Tibial nerve (tissue), 4 donors: ENCODE measurements at regions not wholly inside any gene's neighbourhood (a gene's known extent, or its start where the extent isn't known, plus 50 kb on each side); places are given as distances from the start of the nearest gene placed in this dataset.

Source experiments
- EP300 ChIP-seq, 2 donors: sonication (generic); formaldehyde crosslinking; IDR thresholded peaks; one replicate each; pipeline ENCODE4 v1.6.1; 2017; ENCODE audit warnings: antibody characterized with exemption in 2 of 2, mild to moderate bottlenecking in 1 of 2
- TF ChIP-seq, protein P1 (sequence below), 5 experiments: fragments of 200-600 bp in 3 of 5; fragments of 450-650 bp in 2 of 5; sonication (generic) in 3 of 5; IDR thresholded peaks; one replicate each; pipeline ENCODE4 v1.5.1; 2016 to 2019; ENCODE audit warnings: antibody characterized with exemption in 5 of 5, mild to moderate bottlenecking in 3 of 5, moderate library complexity in 2 of 5

DNA sequence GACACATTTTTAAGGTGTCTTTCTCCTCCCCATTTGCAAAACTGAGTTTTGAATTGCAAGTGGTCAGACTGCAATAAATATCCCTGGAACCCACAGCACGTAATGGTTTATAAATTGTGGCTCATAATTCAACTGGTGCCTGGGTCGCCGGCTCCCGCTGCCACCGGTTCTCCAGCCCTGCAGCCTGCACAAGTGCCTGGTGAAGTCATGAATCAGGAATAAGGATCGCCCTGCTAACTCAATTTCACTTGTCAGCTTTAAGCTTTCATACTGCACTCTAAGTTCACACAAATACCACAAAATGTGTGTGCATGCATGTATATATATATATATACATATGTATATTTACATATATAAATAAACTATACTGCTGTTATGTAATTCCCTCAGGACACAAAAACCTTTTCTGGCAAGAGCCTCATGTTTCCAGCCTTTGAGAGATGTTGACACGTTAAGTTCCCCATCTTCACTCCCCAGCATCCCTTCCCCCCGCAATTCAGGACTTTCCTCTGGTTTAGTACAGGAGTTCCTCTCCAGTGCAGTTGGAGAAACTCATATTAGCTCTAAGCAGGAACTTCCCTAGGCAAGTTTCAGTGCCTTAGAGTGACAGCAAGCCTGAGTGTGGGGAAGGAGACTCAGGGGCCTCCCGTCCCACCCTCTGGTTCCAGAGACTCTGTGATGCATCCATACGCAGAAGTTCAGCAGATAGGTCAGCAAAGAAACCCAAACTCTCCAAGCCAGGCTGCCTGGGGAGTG, 129.2 kb upstream of the UNC5B start:
- no peak for TF ChIP-seq EP300 (IDR thresholded peaks at IDR 0.05)
- TF ChIP-seq, protein P1, sequence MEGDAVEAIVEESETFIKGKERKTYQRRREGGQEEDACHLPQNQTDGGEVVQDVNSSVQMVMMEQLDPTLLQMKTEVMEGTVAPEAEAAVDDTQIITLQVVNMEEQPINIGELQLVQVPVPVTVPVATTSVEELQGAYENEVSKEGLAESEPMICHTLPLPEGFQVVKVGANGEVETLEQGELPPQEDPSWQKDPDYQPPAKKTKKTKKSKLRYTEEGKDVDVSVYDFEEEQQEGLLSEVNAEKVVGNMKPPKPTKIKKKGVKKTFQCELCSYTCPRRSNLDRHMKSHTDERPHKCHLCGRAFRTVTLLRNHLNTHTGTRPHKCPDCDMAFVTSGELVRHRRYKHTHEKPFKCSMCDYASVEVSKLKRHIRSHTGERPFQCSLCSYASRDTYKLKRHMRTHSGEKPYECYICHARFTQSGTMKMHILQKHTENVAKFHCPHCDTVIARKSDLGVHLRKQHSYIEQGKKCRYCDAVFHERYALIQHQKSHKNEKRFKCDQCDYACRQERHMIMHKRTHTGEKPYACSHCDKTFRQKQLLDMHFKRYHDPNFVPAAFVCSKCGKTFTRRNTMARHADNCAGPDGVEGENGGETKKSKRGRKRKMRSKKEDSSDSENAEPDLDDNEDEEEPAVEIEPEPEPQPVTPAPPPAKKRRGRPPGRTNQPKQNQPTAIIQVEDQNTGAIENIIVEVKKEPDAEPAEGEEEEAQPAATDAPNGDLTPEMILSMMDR (IDR thresholded peaks at IDR 0.05), result no peak
